ENCODE measurements at regions not wholly inside any gene's neighbourhood (a gene's known extent, or its start where the extent isn't known, plus 50 kb on each side); places are given as distances from the start of the nearest gene placed in this dataset.

DNA sequence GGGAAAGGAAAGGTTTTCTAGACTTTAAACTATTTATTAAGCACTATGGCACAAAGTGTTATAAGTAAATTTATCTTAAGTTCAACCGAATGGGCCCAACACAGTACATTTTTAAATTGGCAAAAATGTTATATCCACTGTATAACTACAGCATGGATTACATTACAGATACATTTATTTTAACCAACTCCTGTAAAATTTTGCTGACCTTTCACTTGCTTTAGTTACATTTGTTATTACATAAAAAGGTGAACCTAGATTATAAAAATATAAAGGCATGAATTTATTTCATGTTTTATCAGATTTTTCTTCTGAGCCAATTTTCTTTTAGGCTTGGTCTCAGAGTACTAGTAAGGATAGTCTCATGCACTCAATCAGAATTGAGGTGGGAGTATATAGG, 221.9 kb upstream of the GBE1 start:
- Histone ChIP-seq H3K4me3 (ENCODE audit: low read length) (no peak overlapping the region), H3K27ac (ENCODE audit: low read depth, low read length) (no peak overlapping the region), H3K36me3 (ENCODE audit: control insufficient read depth, low read length) (no peaks in the 10 kb centered on the region), H4K20me1 (ENCODE audit: control insufficient read depth, insufficient read depth, low read depth, low read length) (no peaks in the 10 kb centered on the region), H3K4me2 (ENCODE audit: low read length) (no peak overlapping the region), H3F3A (ENCODE audit: control insufficient read depth, insufficient read depth) (no peaks in the 10 kb centered on the region), H3K79me2 (ENCODE audit: control insufficient read depth, low read length) (no peaks in the 10 kb centered on the region), H3K9me2 (replicated peaks; ENCODE audit: control insufficient read depth, low read length) (no peaks in the 10 kb centered on the region), H3K4me1 (ENCODE audit: control insufficient read depth, low read length) (no peaks in the 10 kb centered on the region), H3K9me3 (ENCODE audit: control insufficient read depth, insufficient read depth, low read length) (no peaks in the 10 kb centered on the region), H3K27me3 (ENCODE audit: control insufficient read depth, low read length) (no peaks in the 10 kb centered on the region)
- no peak for TF ChIP-seq CTCF (IDR thresholded peaks at IDR 0.05; ENCODE audit: low read depth, low read length, poor library complexity, severe bottlenecking)
- no peak for TF ChIP-seq EZH2phosphoT487 (IDR thresholded peaks at IDR 0.05; ENCODE audit: borderline replicate concordance, low read length)

GRCh38 chr3:81980596-81981494, 219.4 kb upstream of the GBE1 start:
- TF ChIP-seq EZH2phosphoT487 (IDR thresholded peaks at IDR 0.05; ENCODE audit: borderline replicate concordance, low read length) (no peak), CTCF (IDR thresholded peaks at IDR 0.05; ENCODE audit: low read depth, low read length, poor library complexity, severe bottlenecking) (no peak)
- Histone ChIP-seq H3F3A (ENCODE audit: control insufficient read depth, insufficient read depth) (no peaks in the 10 kb centered on the region), H3K36me3 (ENCODE audit: control insufficient read depth, low read length) (no peaks in the 10 kb centered on the region), H3K4me1 (ENCODE audit: control insufficient read depth, low read length) (no peaks in the 10 kb centered on the region), H3K9me3 (ENCODE audit: control insufficient read depth, insufficient read depth, low read length) (no peaks in the 10 kb centered on the region), H3K79me2 (ENCODE audit: control insufficient read depth, low read length) (no peaks in the 10 kb centered on the region), H3K4me2 (ENCODE audit: low read length) (no peak overlapping the region), H3K27ac (ENCODE audit: low read depth, low read length) (no peak overlapping the region), H4K20me1 (ENCODE audit: control insufficient read depth, insufficient read depth, low read depth, low read length) (no peaks in the 10 kb centered on the region), H3K27me3 (ENCODE audit: control insufficient read depth, low read length) (no peaks in the 10 kb centered on the region), H3K9me2 (replicated peaks; ENCODE audit: control insufficient read depth, low read length) (no peaks in the 10 kb centered on the region), H3K4me3 (ENCODE audit: low read length) (no peak overlapping the region)

- Histone ChIP-seq H3K36me3 (ENCODE audit: control insufficient read depth, low read length) (no peaks in the 10 kb centered on the region), H4K20me1 (ENCODE audit: control insufficient read depth, insufficient read depth, low read depth, low read length) (no peaks in the 10 kb centered on the region), H3K4me1 (ENCODE audit: control insufficient read depth, low read length) (no peaks in the 10 kb centered on the region), H3K4me3 (ENCODE audit: low read length) (no peak overlapping the region), H3K9me2 (replicated peaks; ENCODE audit: control insufficient read depth, low read length) (no peaks in the 10 kb centered on the region), H3K9me3 (ENCODE audit: control insufficient read depth, insufficient read depth, low read length) (no peaks in the 10 kb centered on the region), H3K27me3 (ENCODE audit: control insufficient read depth, low read length) (no peaks in the 10 kb centered on the region), H3K27ac (ENCODE audit: low read depth, low read length) (no peak overlapping the region), H3K4me2 (ENCODE audit: low read length) (no peak overlapping the region), H3F3A (ENCODE audit: control insufficient read depth, insufficient read depth) (no peaks in the 10 kb centered on the region), H3K79me2 (ENCODE audit: control insufficient read depth, low read length) (no peaks in the 10 kb centered on the region)
- no peak for TF ChIP-seq CTCF (IDR thresholded peaks at IDR 0.05; ENCODE audit: low read depth, low read length, poor library complexity, severe bottlenecking)
- TF ChIP-seq EZH2phosphoT487 (IDR thresholded peaks at IDR 0.05; ENCODE audit: borderline replicate concordance, low read length): no peak
These were observed 213.3 kb upstream of the GBE1 start for GRCh38 chr3:81974751-81975150.
